Endodermal cell (in vitro differentiated cells): ENCODE measurements at regions not wholly inside any gene's neighbourhood (a gene's known extent, or its start where the extent isn't known, plus 50 kb on each side); places are given as distances from the start of the nearest gene placed in this dataset.

Experiments
- DNase-seq: peaks from one replicate; pipeline ENCODE4 v3.0.0-alpha.2; 2017
- H3K27ac ChIP-seq: 2 replicates; pipeline ENCODE4 v1.5.1; 2013; ENCODE audit warnings: mild to moderate bottlenecking, low read depth, low read length, moderate library complexity
- H3K27me3 ChIP-seq: 2 replicates; pipeline ENCODE4 v1.6.1; 2013; ENCODE audit warnings: mild to moderate bottlenecking, low read length, moderate library complexity; ENCODE audit not compliant: insufficient read depth, control insufficient read depth, poor library complexity, severe bottlenecking
- H3K36me3 ChIP-seq: 2 replicates; pipeline ENCODE4 v1.7.0; 2013; ENCODE audit warnings: mild to moderate bottlenecking, low read length, moderate library complexity; ENCODE audit not compliant: control insufficient read depth, insufficient read depth
- H3K4me1 ChIP-seq: one replicate; pipeline ENCODE4 v1.7.0; 2013; ENCODE audit warnings: low read length; ENCODE audit not compliant: control insufficient read depth, insufficient read depth
- H3K4me3 ChIP-seq: 2 replicates; pipeline ENCODE4 v1.5.1; 2013; ENCODE audit warnings: mild to moderate bottlenecking, low read length, moderate library complexity
- H3K9ac ChIP-seq: 2 replicates; pipeline ENCODE4 v1.6.1; 2013; ENCODE audit warnings: mild to moderate bottlenecking, low read length, moderate library complexity; ENCODE audit not compliant: poor library complexity, severe bottlenecking; ENCODE audit errors: extremely low read depth
- H3K9me3 ChIP-seq: 2 replicates; pipeline ENCODE4 v1.6.1; 2013; ENCODE audit warnings: mild to moderate bottlenecking, low read length, moderate library complexity; ENCODE audit not compliant: control insufficient read depth
- H3K27ac Mint-ChIP-seq: 2 replicates; pipeline ENCODE4 v1.8.0; 2020; ENCODE audit warnings: mixed read lengths
- H3K27me3 Mint-ChIP-seq: 2 replicates; pipeline ENCODE4 v1.8.0; 2021; ENCODE audit warnings: mild to moderate bottlenecking, mixed read lengths; ENCODE audit not compliant: insufficient read depth
- H3K36me3 Mint-ChIP-seq: 2 replicates; pipeline ENCODE4 v1.8.0; 2020; ENCODE audit warnings: low read depth, mixed read lengths
- H3K4me1 Mint-ChIP-seq: 2 replicates; pipeline ENCODE4 v1.8.0; 2020; ENCODE audit warnings: mixed read lengths
- H3K4me3 Mint-ChIP-seq: 2 replicates; pipeline ENCODE4 v1.8.0; 2020; ENCODE audit warnings: mild to moderate bottlenecking, moderate library complexity, mixed read lengths
- H3K9me3 Mint-ChIP-seq: 2 replicates; pipeline ENCODE4 v1.8.0; 2020; ENCODE audit warnings: mild to moderate bottlenecking, mixed read lengths
- WGBS, 2 experiments: methylation state at CpG; one replicate each; pipeline versions ENCODE4 v1.1.5 to v1.1.7; 2013; ENCODE audit warnings: missing lambda C conversion rate in 2 of 2, mixed read lengths in 1 of 2; ENCODE audit not compliant: insufficient coverage in 1 of 2, insufficient read length in 1 of 2; 5-methylcytosine and 5-hydroxymethylcytosine counted together
- TF ChIP-seq, protein P1 (sequence below): fragments of 200-600 bp; sonication (generic); conservative IDR thresholded peaks from 2 replicates; pipeline ENCODE4 v1.5.0; 2021; ENCODE audit warnings: antibody characterized with exemption, mild to moderate bottlenecking

GRCh38 chr9:107108342-107109130 lies 174.5 kb upstream of the RAD23B start:
- Histone ChIP-seq H3K27me3 (peaks cover 69% of the 10 kb centered on the region), H3K36me3 (no peaks in the 10 kb centered on the region), H3K4me3 (no peak overlapping the region), H3K9ac (no peak overlapping the region), H3K9me3 (no peaks in the 10 kb centered on the region), H3K27ac (no peak overlapping the region), H3K4me1 (no peaks in the 10 kb centered on the region)
- TF ChIP-seq, protein P1, sequence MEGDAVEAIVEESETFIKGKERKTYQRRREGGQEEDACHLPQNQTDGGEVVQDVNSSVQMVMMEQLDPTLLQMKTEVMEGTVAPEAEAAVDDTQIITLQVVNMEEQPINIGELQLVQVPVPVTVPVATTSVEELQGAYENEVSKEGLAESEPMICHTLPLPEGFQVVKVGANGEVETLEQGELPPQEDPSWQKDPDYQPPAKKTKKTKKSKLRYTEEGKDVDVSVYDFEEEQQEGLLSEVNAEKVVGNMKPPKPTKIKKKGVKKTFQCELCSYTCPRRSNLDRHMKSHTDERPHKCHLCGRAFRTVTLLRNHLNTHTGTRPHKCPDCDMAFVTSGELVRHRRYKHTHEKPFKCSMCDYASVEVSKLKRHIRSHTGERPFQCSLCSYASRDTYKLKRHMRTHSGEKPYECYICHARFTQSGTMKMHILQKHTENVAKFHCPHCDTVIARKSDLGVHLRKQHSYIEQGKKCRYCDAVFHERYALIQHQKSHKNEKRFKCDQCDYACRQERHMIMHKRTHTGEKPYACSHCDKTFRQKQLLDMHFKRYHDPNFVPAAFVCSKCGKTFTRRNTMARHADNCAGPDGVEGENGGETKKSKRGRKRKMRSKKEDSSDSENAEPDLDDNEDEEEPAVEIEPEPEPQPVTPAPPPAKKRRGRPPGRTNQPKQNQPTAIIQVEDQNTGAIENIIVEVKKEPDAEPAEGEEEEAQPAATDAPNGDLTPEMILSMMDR: no peak
- Mint-ChIP-seq H3K4me3 (no peak overlapping the region), H3K9me3 (no peaks in the 10 kb centered on the region), H3K27me3 (peaks cover 39% of the 10 kb centered on the region), H3K4me1 (no peaks in the 10 kb centered on the region), H3K36me3 (no peaks in the 10 kb centered on the region), H3K27ac (no peak overlapping the region)
- no peak for DNase-seq
- 88 to 93% methylated on average over 6 to 7 of the region's 7 CpGs for WGBS, 2 experiments

DNA sequence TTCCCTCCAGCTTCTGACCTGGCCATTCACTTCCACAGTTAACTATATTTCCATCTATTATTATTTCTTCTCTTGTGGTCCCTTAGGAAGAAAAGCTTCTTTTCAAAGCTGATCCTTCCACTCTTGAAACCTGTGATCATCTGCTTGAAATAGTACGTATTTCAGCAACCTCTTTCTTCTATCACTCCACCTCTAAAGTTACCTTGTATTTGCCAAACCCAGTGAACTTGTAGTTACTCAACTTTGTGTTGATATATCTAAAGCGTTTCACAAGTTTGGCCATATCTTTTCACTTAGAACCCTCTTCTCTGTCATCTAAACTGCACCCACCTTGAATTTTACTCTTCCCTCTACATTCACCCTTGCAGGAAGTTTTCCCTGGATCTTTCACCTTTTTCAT lies 173.8 kb upstream of the RAD23B start:
- Mint-ChIP-seq H3K27ac (no peak overlapping the region), H3K36me3 (no peaks in the 10 kb centered on the region), H3K4me1 (no peaks in the 10 kb centered on the region), H3K9me3 (no peaks in the 10 kb centered on the region), H3K27me3 (peaks cover 36% of the 10 kb centered on the region), H3K4me3 (no peak overlapping the region)
- Histone ChIP-seq H3K9me3 (no peaks in the 10 kb centered on the region), H3K36me3 (no peaks in the 10 kb centered on the region), H3K4me3 (no peak overlapping the region), H3K4me1 (no peaks in the 10 kb centered on the region), H3K27ac (no peak overlapping the region), H3K27me3 (peaks cover 62% of the 10 kb centered on the region), H3K9ac (no peak overlapping the region)
- TF ChIP-seq, protein P1: no peak
- 91 to 94% methylated on average over 2 of the region's 2 CpGs for WGBS, 2 experiments
- DNase-seq: no peak

GRCh38 chr9:107110153-107110552 lies 172.9 kb upstream of the RAD23B start:
- no peak overlapping the region for H3K4me3 Mint-ChIP-seq
- Histone ChIP-seq H3K27me3 (peaks cover 55% of the 10 kb centered on the region), H3K27ac (no peak overlapping the region), H3K4me1 (no peaks in the 10 kb centered on the region), H3K9me3 (no peaks in the 10 kb centered on the region), H3K4me3 (no peak overlapping the region), H3K9ac (no peak overlapping the region), H3K36me3 (no peaks in the 10 kb centered on the region)
- no peaks in the 10 kb centered on the region for H3K4me1 Mint-ChIP-seq
- H3K9me3 Mint-ChIP-seq: no peaks in the 10 kb centered on the region
- DNase-seq: no peak
- H3K27me3 Mint-ChIP-seq: peaks cover 33% of the 10 kb centered on the region
- TF ChIP-seq, protein P1: no peak
- no peak overlapping the region for H3K27ac Mint-ChIP-seq
- H3K36me3 Mint-ChIP-seq: no peaks in the 10 kb centered on the region
- 91 to 93% methylated on average over 2 of the region's 2 CpGs for WGBS, 2 experiments
